ENCODE measurements at regions not wholly inside any gene's neighbourhood (a gene's known extent, or its start where the extent isn't known, plus 50 kb on each side); places are given as distances from the start of the nearest gene placed in this dataset.

DNA sequence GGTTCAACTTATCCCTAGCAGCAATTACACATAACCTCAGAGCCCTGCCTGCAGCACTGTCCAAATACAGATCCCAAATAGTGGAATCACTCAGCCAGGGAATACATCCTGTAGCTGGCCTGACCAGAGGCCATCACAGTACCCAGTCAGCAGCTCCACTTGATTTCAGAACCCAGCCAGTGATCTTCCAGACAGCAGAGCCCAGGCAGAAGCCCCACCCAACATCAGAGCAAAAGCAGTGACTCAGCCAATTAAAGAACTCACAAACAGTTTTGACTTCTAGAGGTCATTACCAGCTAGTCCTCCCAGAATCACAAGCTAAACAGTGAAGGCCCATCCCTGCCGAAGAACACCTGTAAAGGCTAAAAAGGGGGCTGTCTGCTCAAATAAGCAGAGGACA lies 118.0 kb upstream of the SRD5A2 start:
- TF ChIP-seq, protein P1, sequence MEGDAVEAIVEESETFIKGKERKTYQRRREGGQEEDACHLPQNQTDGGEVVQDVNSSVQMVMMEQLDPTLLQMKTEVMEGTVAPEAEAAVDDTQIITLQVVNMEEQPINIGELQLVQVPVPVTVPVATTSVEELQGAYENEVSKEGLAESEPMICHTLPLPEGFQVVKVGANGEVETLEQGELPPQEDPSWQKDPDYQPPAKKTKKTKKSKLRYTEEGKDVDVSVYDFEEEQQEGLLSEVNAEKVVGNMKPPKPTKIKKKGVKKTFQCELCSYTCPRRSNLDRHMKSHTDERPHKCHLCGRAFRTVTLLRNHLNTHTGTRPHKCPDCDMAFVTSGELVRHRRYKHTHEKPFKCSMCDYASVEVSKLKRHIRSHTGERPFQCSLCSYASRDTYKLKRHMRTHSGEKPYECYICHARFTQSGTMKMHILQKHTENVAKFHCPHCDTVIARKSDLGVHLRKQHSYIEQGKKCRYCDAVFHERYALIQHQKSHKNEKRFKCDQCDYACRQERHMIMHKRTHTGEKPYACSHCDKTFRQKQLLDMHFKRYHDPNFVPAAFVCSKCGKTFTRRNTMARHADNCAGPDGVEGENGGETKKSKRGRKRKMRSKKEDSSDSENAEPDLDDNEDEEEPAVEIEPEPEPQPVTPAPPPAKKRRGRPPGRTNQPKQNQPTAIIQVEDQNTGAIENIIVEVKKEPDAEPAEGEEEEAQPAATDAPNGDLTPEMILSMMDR (IDR thresholded peaks at IDR 0.05; ENCODE audit: low read depth, low read length, poor library complexity, severe bottlenecking): no peak
- no peak for TF ChIP-seq EZH2phosphoT487 (IDR thresholded peaks at IDR 0.05; ENCODE audit: borderline replicate concordance, low read length)
